Astrocyte (in vitro differentiated cells and primary cell): ENCODE measurements at regions not wholly inside any gene's neighbourhood (a gene's known extent, or its start where the extent isn't known, plus 50 kb on each side); places are given as distances from the start of the nearest gene placed in this dataset.
A peak's percentile ranks its signal among the peaks of the same experiment; 100 is the strongest.

Experiments
- DNase-seq: peaks from one replicate; pipeline ENCODE4 v3.0.0-alpha.2; 2010; ENCODE audit warnings: low read depth
- FAIRE-seq: peaks from 2 replicates; lab custom pipeline; 2011; peaks lifted over from hg19 to GRCh38; lab: Jason Lieb, UNC
- H2AFZ ChIP-seq: 2 replicates; pipeline ENCODE4 v1.6.0; 2012; ENCODE audit warnings: low read depth, low read length, inconsistent platforms
- H3K27ac ChIP-seq: 2 replicates; pipeline ENCODE4 v1.5.1; 2011; ENCODE audit warnings: low read depth, low read length, inconsistent platforms
- H3K27me3 ChIP-seq: 2 replicates; pipeline ENCODE4 v1.6.0; 2011; ENCODE audit warnings: low read length, inconsistent platforms; ENCODE audit not compliant: insufficient read depth
- H3K36me3 ChIP-seq: 2 replicates; pipeline ENCODE4 v1.5.1; 2011; ENCODE audit warnings: low read length, inconsistent platforms; ENCODE audit not compliant: insufficient read depth
- H3K4me1 ChIP-seq: 2 replicates; pipeline ENCODE4 v1.5.1; 2011; ENCODE audit warnings: low read length, inconsistent platforms; ENCODE audit not compliant: insufficient read depth
- H3K4me2 ChIP-seq: 2 replicates; pipeline ENCODE4 v1.6.0; 2012; ENCODE audit warnings: low read length, inconsistent platforms
- H3K4me3 ChIP-seq: 2 replicates; pipeline ENCODE4 v1.5.1; 2011; ENCODE audit warnings: low read depth, mild to moderate bottlenecking, low read length, inconsistent platforms; ENCODE audit not compliant: insufficient read depth
- H3K79me2 ChIP-seq: 2 replicates; pipeline ENCODE4 v1.6.0; 2012; ENCODE audit warnings: mild to moderate bottlenecking, low read length, inconsistent platforms; ENCODE audit not compliant: insufficient read depth
- H3K9ac ChIP-seq: 2 replicates; pipeline ENCODE4 v1.6.0; 2012; ENCODE audit warnings: mild to moderate bottlenecking, low read length, inconsistent platforms
- H3K9me3 ChIP-seq: 2 replicates; pipeline ENCODE4 v1.5.1; 2012; ENCODE audit warnings: low read depth, mild to moderate bottlenecking, low read length, inconsistent platforms; ENCODE audit not compliant: insufficient read depth
- H4K20me1 ChIP-seq: 2 replicates; pipeline ENCODE4 v1.6.0; 2012; ENCODE audit warnings: low read length, inconsistent platforms; ENCODE audit not compliant: insufficient read depth
- H3K27ac Mint-ChIP-seq: one replicate; pipeline ENCODE4 v1.8.0; 2021; ENCODE audit warnings: mild to moderate bottlenecking, mixed read lengths; ENCODE audit not compliant: unreplicated experiment
- H3K27me3 Mint-ChIP-seq: one replicate; pipeline ENCODE4 v1.8.0; 2021; ENCODE audit warnings: low read depth, mixed read lengths; ENCODE audit not compliant: unreplicated experiment
- H3K36me3 Mint-ChIP-seq: one replicate; pipeline ENCODE4 v1.8.0; 2021; ENCODE audit warnings: low read depth, mixed read lengths; ENCODE audit not compliant: unreplicated experiment
- H3K4me1 Mint-ChIP-seq: one replicate; pipeline ENCODE4 v1.8.0; 2021; ENCODE audit warnings: low read depth, mixed read lengths; ENCODE audit not compliant: unreplicated experiment
- H3K4me3 Mint-ChIP-seq: one replicate; pipeline ENCODE4 v1.8.0; 2021; ENCODE audit warnings: mild to moderate bottlenecking, moderate library complexity, mixed read lengths; ENCODE audit not compliant: unreplicated experiment
- H3K9me3 Mint-ChIP-seq: one replicate; pipeline ENCODE4 v1.8.0; 2021; ENCODE audit warnings: mild to moderate bottlenecking, mixed read lengths; ENCODE audit not compliant: unreplicated experiment
- EZH2 ChIP-seq: IDR thresholded peaks from 2 replicates; pipeline ENCODE4 v1.6.1; 2012; ENCODE audit warnings: mild to moderate bottlenecking, low read length, inconsistent platforms; ENCODE audit not compliant: insufficient read depth
- TF ChIP-seq, protein P1 (sequence below): IDR thresholded peaks from 2 replicates; pipeline ENCODE4 v1.5.1; 2011; ENCODE audit warnings: low read depth, mild to moderate bottlenecking, inconsistent platforms, low read length, moderate library complexity; ENCODE audit not compliant: insufficient read depth

DNA sequence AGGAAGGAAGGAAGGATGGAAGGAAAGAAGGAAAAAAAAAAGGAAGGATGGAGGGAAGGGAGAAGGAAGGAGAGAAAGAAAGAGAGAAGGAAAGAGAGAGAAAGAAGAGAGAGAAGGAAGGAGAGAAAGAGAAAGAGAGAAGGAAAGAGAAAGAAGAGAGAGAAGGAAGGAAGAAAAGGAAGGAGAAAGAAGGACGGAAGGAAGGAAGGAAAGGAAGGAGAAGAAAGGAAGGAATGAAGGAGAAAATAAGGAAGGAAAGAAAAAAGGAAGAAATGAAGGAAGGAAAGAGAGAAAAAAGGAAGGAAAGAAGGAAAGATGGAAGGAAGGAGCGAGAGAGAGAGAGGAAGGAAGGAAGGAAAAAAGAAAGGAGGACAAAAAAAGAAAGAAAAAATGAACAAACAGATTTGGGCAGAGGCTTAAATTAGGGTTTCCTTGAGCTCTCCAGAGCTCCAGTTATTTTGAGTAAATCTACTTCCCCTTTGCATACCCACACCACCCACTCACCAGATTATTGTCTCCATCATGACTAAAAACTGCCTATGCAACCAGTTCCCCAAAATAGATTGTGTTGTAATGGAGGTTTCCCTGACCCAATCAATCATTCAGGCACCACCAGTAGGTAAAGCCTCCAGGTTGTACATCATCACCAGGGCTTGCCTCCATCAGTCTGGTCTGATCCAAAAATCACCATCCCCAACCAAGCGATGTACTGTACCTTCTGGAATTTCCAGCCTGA is 1722.9 kb upstream of the PCDH10 start:
- peaks cover 8% of the 10 kb centered on the region for H3K9me3 Mint-ChIP-seq
- H3K27me3 Mint-ChIP-seq = no peaks in the 10 kb centered on the region
- no peak overlapping the region for H3K4me2 ChIP-seq
- H3K4me1 ChIP-seq = no peaks in the 10 kb centered on the region
- no peak overlapping the region for H2AFZ ChIP-seq
- peaks cover 8% of the 10 kb centered on the region for H3K4me1 Mint-ChIP-seq
- DNase-seq (no peak), FAIRE-seq (no peak)
- no peaks in the 10 kb centered on the region for H3K36me3 Mint-ChIP-seq
- H3K27me3 ChIP-seq = no peaks in the 10 kb centered on the region
- H3K9ac ChIP-seq = no peak overlapping the region
- no peaks in the 10 kb centered on the region for H3K36me3 ChIP-seq
- H3K27ac ChIP-seq = no peak overlapping the region
- TF ChIP-seq, protein P1, sequence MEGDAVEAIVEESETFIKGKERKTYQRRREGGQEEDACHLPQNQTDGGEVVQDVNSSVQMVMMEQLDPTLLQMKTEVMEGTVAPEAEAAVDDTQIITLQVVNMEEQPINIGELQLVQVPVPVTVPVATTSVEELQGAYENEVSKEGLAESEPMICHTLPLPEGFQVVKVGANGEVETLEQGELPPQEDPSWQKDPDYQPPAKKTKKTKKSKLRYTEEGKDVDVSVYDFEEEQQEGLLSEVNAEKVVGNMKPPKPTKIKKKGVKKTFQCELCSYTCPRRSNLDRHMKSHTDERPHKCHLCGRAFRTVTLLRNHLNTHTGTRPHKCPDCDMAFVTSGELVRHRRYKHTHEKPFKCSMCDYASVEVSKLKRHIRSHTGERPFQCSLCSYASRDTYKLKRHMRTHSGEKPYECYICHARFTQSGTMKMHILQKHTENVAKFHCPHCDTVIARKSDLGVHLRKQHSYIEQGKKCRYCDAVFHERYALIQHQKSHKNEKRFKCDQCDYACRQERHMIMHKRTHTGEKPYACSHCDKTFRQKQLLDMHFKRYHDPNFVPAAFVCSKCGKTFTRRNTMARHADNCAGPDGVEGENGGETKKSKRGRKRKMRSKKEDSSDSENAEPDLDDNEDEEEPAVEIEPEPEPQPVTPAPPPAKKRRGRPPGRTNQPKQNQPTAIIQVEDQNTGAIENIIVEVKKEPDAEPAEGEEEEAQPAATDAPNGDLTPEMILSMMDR = no peak
- TF ChIP-seq EZH2 = no peak
- H3K4me3 Mint-ChIP-seq = no peak overlapping the region
- no peaks in the 10 kb centered on the region for H3K9me3 ChIP-seq
- no peaks in the 10 kb centered on the region for H3K79me2 ChIP-seq
- no peak overlapping the region for H3K4me3 ChIP-seq
- no peaks in the 10 kb centered on the region for H4K20me1 ChIP-seq
- H3K27ac Mint-ChIP-seq = no peak overlapping the region

DNA sequence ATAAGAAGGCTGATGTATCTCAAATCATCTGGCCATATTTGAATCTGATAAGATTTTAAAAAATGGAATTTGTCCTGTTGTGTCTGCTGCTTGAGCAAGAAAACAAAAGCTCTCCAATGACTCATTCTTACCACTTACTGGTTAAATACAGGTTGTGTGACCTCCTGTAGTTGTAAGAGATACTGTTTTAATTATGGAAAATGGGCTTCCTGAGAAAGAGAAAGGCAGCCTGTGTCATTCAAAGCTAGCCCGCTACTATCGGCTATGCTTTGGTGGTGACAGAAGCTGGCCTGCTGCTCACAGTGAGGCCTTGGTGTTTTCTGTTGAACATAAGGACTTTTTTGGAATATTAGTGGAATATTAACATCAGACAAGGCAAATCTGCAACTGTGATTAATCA is 1722.1 kb upstream of the PCDH10 start:
- Mint-ChIP-seq H3K27me3 (no peaks in the 10 kb centered on the region), H3K4me1 (peaks cover 8% of the 10 kb centered on the region), H3K27ac (no peak overlapping the region), H3K36me3 (no peaks in the 10 kb centered on the region), H3K4me3 (no peak overlapping the region), H3K9me3 (peaks cover 6% of the 10 kb centered on the region)
- no peak for FAIRE-seq
- H3K4me3 ChIP-seq = no peak overlapping the region
- H3K27me3 ChIP-seq = no peaks in the 10 kb centered on the region
- no peak overlapping the region for H3K9ac ChIP-seq
- no peak overlapping the region for H3K4me2 ChIP-seq
- no peak for TF ChIP-seq EZH2
- TF ChIP-seq, protein P1 = no peak
- no peaks in the 10 kb centered on the region for H3K79me2 ChIP-seq
- H3K9me3 ChIP-seq = no peaks in the 10 kb centered on the region
- no peaks in the 10 kb centered on the region for H4K20me1 ChIP-seq
- no peak overlapping the region for H2AFZ ChIP-seq
- no peaks in the 10 kb centered on the region for H3K4me1 ChIP-seq
- H3K27ac ChIP-seq = no peak overlapping the region
- no peaks in the 10 kb centered on the region for H3K36me3 ChIP-seq
- DNase-seq = peak; percentile 2

DNA sequence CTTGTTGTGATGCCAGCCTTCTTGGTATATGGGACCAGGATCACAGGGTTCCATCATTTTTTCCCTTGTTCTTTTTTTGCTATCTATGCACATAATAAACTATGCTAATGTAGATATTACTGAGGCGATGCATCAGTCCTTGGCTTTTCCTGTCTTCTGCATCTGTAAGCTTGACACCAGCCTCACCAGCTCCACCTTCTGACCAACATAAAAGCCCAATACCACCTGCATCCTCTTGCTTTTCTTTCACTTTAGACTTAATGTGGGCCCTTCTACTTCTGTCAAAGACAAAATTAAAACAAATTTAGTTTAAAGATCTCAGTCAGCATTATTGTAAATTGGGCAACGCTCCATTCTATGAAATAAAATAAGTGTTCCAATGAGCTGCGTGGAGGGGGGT is 1718.8 kb upstream of the PCDH10 start:
- no peaks in the 10 kb centered on the region for H3K36me3 Mint-ChIP-seq
- Histone ChIP-seq H3K4me2 (no peak overlapping the region), H2AFZ (no peak overlapping the region), H3K4me3 (no peak overlapping the region), H3K79me2 (no peaks in the 10 kb centered on the region), H3K9me3 (no peaks in the 10 kb centered on the region), H3K27ac (no peak overlapping the region), H3K9ac (no peak overlapping the region), H3K4me1 (no peaks in the 10 kb centered on the region), H3K27me3 (no peaks in the 10 kb centered on the region), H3K36me3 (no peaks in the 10 kb centered on the region), H4K20me1 (no peaks in the 10 kb centered on the region)
- no peaks in the 10 kb centered on the region for H3K27me3 Mint-ChIP-seq
- no peak overlapping the region for H3K4me3 Mint-ChIP-seq
- FAIRE-seq (no peak), DNase-seq (no peak)
- TF ChIP-seq, protein P1 = no peak
- H3K9me3 Mint-ChIP-seq = no peaks in the 10 kb centered on the region
- H3K27ac Mint-ChIP-seq = no peak overlapping the region
- peaks cover 8% of the 10 kb centered on the region for H3K4me1 Mint-ChIP-seq
